ENCODE measurements at regions not wholly inside any gene's neighbourhood (a gene's known extent, or its start where the extent isn't known, plus 50 kb on each side); places are given as distances from the start of the nearest gene placed in this dataset.
"Not testable (repeated sequence)": the region's sequence is repeated elsewhere in the genome, so short reads cannot be mapped to it uniquely, and the experiment has no call there.

DNA sequence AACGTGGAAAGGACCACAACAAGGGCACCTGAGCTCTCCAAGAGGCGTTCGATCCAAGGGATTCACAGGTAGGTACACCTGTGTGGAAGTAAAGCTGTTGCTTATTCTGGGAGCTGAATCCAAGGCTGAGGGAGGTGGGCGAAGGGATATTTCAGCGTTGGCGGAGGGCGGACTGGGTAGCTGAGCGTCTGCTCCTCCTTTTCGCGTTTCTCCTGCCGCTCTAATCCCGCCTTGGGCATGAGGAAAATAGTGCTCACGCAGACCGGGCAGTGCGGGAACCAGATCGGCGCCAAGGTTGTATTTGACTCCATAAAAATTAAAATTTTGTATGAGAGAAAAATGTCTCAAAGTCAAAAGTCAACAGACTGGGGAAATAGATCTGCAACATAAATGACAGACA, 3966.2 kb upstream of the OR11H1 start:
- not testable (repeated sequence) for H3K36me3 ChIP-seq (ENCODE audit: control insufficient read depth in 1 of 2, insufficient read depth in 2 of 2, low read length in 2 of 2); H3K4me1 ChIP-seq (ENCODE audit: control insufficient read depth in 1 of 2, insufficient read depth in 2 of 2, low read length in 2 of 2); H3K4me3 ChIP-seq (ENCODE audit: low read depth in 1 of 2, low read length in 2 of 2); H3K9me3 ChIP-seq (ENCODE audit: control insufficient read depth in 1 of 2, low read length in 2 of 2); H3K27ac ChIP-seq (ENCODE audit: low read length); H3K27me3 ChIP-seq (ENCODE audit: low read depth, low read length)

DNA sequence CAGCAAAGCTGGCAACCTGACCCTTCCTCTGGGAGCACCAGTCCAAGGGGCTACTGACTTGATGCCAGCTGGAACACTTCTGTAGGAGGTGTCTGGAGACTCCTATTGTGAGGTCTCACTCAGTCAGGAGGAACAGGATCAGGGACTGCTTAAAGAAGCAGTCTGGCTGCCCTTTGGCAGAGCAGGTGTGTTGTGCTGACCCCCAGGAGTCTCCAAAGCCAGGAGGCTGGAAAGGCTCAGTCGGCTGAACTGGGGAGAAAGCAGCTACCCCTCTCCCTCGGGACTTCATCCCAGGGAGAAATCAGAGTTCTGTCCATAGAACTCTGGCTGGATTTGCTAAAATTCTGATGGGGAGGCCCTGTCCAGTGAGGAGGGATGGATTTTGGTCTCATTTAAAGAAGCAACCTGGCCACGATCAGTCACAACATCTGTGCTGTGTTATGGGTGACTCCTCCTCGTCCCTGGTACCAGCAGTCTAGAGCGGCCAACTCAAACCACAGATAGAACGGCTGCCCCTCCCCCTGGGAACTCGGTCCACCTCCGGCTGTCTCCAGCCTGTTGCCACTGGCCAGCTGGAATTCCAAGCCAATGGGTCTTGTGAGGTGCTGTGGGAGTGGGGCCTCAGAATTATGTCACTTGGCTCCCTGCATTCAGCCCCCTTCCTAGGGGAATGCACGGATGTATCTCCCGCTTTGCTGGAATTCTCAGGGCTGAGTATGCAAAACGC, 3959.0 kb upstream of the OR11H1 start:
- H3K4me3 ChIP-seq (ENCODE audit: low read depth in 1 of 2, low read length in 2 of 2); H3K4me1 ChIP-seq (ENCODE audit: control insufficient read depth in 1 of 2, insufficient read depth in 2 of 2, low read length in 2 of 2); H3K27me3 ChIP-seq (ENCODE audit: low read depth, low read length); H3K27ac ChIP-seq (ENCODE audit: low read length); H3K36me3 ChIP-seq (ENCODE audit: control insufficient read depth in 1 of 2, insufficient read depth in 2 of 2, low read length in 2 of 2): not testable (repeated sequence)
- H3K9me3 ChIP-seq (ENCODE audit: control insufficient read depth in 1 of 2, low read length in 2 of 2), result peaks cover 0 to 18% of the 10 kb centered on the region in 2 donors

DNA sequence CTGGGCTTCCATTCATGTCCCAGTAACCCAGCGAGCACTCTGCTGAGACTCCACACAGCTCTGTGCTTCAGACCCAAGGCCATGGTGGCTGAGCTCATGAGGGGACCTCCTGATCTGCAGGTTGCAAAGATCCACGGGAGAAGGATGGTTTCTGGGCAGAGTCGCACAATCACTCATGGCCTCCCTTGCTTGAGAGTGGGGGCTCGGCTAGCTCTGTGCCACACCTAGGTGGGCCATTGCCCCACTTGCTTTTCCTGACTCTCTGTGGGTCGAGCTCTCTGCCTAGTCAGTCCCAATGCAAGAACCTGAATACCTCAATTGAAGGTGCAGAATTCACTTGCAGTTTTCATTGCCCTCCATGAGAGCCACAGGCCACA, 3958.4 kb upstream of the OR11H1 start:
- peaks cover 0 to 23% of the 10 kb centered on the region in 2 donors for H3K9me3 ChIP-seq (ENCODE audit: control insufficient read depth in 1 of 2, low read length in 2 of 2)
- not testable (repeated sequence) for H3K36me3 ChIP-seq (ENCODE audit: control insufficient read depth in 1 of 2, insufficient read depth in 2 of 2, low read length in 2 of 2); H3K27ac ChIP-seq (ENCODE audit: low read length); H3K27me3 ChIP-seq (ENCODE audit: low read depth, low read length); H3K4me1 ChIP-seq (ENCODE audit: control insufficient read depth in 1 of 2, insufficient read depth in 2 of 2, low read length in 2 of 2); H3K4me3 ChIP-seq (ENCODE audit: low read depth in 1 of 2, low read length in 2 of 2)

DNA sequence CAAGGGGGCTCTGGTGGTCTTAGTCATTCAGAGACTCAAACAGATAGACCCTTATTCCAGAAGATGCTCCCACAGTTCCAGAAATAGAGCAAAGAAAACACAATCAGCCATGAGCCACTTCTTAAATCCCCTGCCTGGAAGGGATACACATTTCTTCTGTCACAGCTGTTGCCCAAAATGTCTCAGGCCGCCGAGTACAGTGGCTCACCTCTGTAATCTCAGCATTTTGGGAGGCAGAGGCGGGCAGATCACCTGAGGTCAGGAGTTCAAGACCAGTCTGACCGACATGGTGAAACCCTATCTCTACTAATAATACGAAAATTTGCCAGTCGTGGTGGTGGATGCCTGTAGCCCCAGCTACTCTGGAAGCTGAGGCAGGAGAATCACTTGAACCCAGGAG, 3954.8 kb upstream of the OR11H1 start:
- peaks cover 0 to 35% of the 10 kb centered on the region in 2 donors for H3K9me3 ChIP-seq (ENCODE audit: control insufficient read depth in 1 of 2, low read length in 2 of 2)
- not testable (repeated sequence) for H3K27ac ChIP-seq (ENCODE audit: low read length); H3K27me3 ChIP-seq (ENCODE audit: low read depth, low read length); H3K4me3 ChIP-seq (ENCODE audit: low read depth in 1 of 2, low read length in 2 of 2); H3K4me1 ChIP-seq (ENCODE audit: control insufficient read depth in 1 of 2, insufficient read depth in 2 of 2, low read length in 2 of 2); H3K36me3 ChIP-seq (ENCODE audit: control insufficient read depth in 1 of 2, insufficient read depth in 2 of 2, low read length in 2 of 2)

DNA sequence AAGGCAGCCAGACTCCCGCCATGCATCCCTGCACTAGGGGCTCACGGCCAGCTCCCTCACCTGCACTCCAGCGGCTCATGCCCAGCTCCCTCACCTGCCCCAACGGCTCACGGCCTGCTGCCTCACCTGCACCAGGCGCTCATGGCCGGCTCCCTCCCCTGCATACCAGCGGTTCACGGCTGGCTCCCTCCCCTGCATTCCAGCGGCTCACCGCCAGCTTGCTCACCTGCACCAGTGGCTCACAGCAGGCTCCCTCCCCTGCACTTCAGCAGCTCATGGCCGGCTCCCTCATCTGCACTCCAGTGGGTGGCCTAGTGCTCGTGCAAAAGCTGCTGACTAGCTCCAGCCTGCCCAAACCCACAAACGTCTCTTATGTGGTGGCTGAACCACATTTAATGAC, 3953.8 kb upstream of the OR11H1 start:
- H3K4me1 ChIP-seq (ENCODE audit: control insufficient read depth in 1 of 2, insufficient read depth in 2 of 2, low read length in 2 of 2); H3K4me3 ChIP-seq (ENCODE audit: low read depth in 1 of 2, low read length in 2 of 2); H3K27me3 ChIP-seq (ENCODE audit: low read depth, low read length); H3K36me3 ChIP-seq (ENCODE audit: control insufficient read depth in 1 of 2, insufficient read depth in 2 of 2, low read length in 2 of 2); H3K27ac ChIP-seq (ENCODE audit: low read length): not testable (repeated sequence)
- H3K9me3 ChIP-seq (ENCODE audit: control insufficient read depth in 1 of 2, low read length in 2 of 2), result peaks cover 0 to 38% of the 10 kb centered on the region in 2 donors

DNA sequence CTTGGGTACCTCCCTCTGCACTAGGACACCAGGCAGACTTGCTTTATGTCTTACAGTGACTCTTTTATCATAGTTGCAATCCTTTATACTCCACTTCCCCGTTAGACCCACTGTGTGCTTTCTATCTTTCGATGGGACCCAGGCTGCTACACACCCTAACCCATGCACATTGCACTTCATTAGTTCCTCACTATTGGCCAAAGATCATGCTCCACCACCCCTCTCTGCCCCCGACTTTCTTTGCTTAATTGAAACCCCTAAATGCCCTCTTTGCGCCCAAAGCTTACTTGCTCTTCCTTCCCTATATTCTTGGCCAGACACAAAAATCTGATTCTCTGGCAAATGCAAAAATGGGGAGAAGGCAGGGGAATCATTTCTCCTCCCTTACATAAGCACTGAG, 3953.3 kb upstream of the OR11H1 start:
- not testable (repeated sequence) for H3K27ac ChIP-seq (ENCODE audit: low read length); H3K36me3 ChIP-seq (ENCODE audit: control insufficient read depth in 1 of 2, insufficient read depth in 2 of 2, low read length in 2 of 2); H3K4me3 ChIP-seq (ENCODE audit: low read depth in 1 of 2, low read length in 2 of 2); H3K27me3 ChIP-seq (ENCODE audit: low read depth, low read length); H3K4me1 ChIP-seq (ENCODE audit: control insufficient read depth in 1 of 2, insufficient read depth in 2 of 2, low read length in 2 of 2)
- peaks cover 0 to 34% of the 10 kb centered on the region in 2 donors for H3K9me3 ChIP-seq (ENCODE audit: control insufficient read depth in 1 of 2, low read length in 2 of 2)

DNA sequence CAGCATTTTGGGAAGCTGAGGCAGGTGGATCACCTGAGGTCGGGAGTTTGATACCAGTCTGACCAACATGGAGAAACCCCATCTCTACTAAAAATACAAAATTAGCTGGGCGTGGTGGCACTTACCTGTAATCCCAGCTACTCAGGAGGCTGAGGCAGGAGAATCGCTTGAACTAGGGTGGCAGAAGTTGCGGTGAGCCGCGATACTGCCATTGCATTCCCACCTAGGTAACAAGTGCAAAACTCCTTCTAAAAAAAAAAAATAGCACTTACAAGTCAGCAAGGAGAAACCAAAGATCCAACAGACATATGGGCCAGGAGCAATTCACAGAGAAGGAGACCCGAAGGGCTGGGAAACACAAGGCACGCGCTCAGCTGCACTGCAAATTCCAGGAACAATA, 3951.3 kb upstream of the OR11H1 start:
- H3K4me3 ChIP-seq (ENCODE audit: low read depth in 1 of 2, low read length in 2 of 2); H3K27me3 ChIP-seq (ENCODE audit: low read depth, low read length); H3K4me1 ChIP-seq (ENCODE audit: control insufficient read depth in 1 of 2, insufficient read depth in 2 of 2, low read length in 2 of 2); H3K36me3 ChIP-seq (ENCODE audit: control insufficient read depth in 1 of 2, insufficient read depth in 2 of 2, low read length in 2 of 2); H3K27ac ChIP-seq (ENCODE audit: low read length): not testable (repeated sequence)
- H3K9me3 ChIP-seq (ENCODE audit: control insufficient read depth in 1 of 2, low read length in 2 of 2), result peaks cover 0 to 33% of the 10 kb centered on the region in 2 donors

DNA sequence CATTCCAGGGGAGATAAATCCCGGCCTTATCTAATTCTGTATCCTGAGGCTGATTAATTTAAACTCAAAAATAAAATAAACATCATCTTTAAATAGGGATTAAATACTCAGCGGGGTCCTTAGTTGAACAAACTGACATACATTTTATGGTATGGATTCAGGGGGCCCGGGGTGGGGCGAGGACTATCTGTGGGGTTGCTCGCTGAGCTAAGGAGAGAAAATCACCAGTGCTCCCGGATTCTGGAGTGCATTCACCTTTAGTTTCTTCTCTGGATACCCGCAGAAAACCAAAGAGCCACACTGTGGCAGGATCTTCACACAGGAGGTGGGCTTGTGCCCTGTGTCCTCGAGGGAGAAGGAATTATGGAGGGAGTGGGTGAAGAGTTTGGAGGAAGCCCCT, 3949.9 kb upstream of the OR11H1 start:
- H3K27me3 ChIP-seq (ENCODE audit: low read depth, low read length); H3K36me3 ChIP-seq (ENCODE audit: control insufficient read depth in 1 of 2, insufficient read depth in 2 of 2, low read length in 2 of 2); H3K4me1 ChIP-seq (ENCODE audit: control insufficient read depth in 1 of 2, insufficient read depth in 2 of 2, low read length in 2 of 2); H3K27ac ChIP-seq (ENCODE audit: low read length); H3K4me3 ChIP-seq (ENCODE audit: low read depth in 1 of 2, low read length in 2 of 2): not testable (repeated sequence)
- H3K9me3 ChIP-seq (ENCODE audit: control insufficient read depth in 1 of 2, low read length in 2 of 2), result peaks cover 0 to 33% of the 10 kb centered on the region in 2 donors

DNA sequence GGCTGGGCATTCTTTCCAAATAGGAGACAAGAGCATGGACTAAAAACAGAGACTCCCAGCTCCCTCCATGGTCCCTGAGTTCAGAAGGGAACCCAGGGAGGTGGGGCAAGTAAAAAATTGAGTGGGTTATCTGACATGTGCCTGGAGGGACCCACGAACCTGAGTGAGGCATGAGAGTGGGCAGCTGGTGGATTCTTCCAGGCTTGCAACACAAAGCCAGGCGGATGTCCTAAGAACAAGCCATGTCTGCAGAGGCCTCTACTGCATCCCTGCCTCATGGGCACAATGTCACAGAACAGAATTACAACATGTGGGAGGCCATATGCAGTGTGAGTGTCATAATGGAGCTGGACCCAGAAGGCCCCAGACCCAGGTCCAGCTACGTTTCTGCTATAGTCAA, 3949.4 kb upstream of the OR11H1 start:
- H3K4me1 ChIP-seq (ENCODE audit: control insufficient read depth in 1 of 2, insufficient read depth in 2 of 2, low read length in 2 of 2); H3K4me3 ChIP-seq (ENCODE audit: low read depth in 1 of 2, low read length in 2 of 2); H3K27me3 ChIP-seq (ENCODE audit: low read depth, low read length); H3K27ac ChIP-seq (ENCODE audit: low read length); H3K36me3 ChIP-seq (ENCODE audit: control insufficient read depth in 1 of 2, insufficient read depth in 2 of 2, low read length in 2 of 2): not testable (repeated sequence)
- H3K9me3 ChIP-seq (ENCODE audit: control insufficient read depth in 1 of 2, low read length in 2 of 2), result peaks cover 0 to 34% of the 10 kb centered on the region in 2 donors

DNA sequence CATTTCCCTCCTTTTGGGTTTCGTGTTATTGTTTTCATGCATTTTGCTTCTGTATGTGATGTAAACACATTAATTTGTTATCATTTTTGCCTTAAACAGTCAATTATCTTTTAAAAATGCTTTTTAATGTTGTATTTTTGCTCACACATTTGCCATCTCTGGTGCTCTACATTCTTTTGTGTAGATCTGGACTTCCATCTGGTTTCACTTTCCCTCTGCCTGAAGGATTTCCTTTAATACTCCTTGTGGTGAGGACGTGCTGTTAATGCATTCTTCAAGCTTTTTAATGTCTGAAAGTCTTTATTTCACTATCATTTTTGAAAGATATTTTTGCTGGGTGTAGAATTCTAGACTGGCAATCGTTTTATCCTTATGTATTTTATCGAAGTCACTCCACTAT, 3945.9 kb upstream of the OR11H1 start:
- peaks cover 0 to 16% of the 10 kb centered on the region in 2 donors for H3K9me3 ChIP-seq (ENCODE audit: control insufficient read depth in 1 of 2, low read length in 2 of 2)
- H3K4me3 ChIP-seq (ENCODE audit: low read depth in 1 of 2, low read length in 2 of 2); H3K27ac ChIP-seq (ENCODE audit: low read length); H3K36me3 ChIP-seq (ENCODE audit: control insufficient read depth in 1 of 2, insufficient read depth in 2 of 2, low read length in 2 of 2); H3K4me1 ChIP-seq (ENCODE audit: control insufficient read depth in 1 of 2, insufficient read depth in 2 of 2, low read length in 2 of 2); H3K27me3 ChIP-seq (ENCODE audit: low read depth, low read length): not testable (repeated sequence)

DNA sequence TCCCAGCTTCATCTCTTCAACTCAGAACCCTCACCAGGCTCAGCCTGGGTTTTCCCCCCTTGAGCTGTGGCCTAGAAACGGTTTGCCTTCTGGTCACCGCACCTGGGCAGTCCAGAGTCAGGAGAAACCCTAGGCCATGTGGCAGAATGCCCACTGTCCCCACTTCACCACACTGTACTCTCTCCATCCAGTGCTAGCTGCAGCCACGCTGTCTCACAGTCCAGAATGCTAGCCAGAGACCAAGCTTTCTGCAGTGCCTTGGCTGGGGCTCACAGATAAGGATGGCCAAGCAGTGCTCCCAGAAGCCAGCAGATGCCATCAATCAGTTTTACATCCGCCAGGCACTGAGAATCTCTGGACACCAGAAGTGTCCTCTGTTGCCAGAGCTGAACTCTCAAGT, 3943.8 kb upstream of the OR11H1 start:
- not testable (repeated sequence) for H3K4me3 ChIP-seq (ENCODE audit: low read depth in 1 of 2, low read length in 2 of 2); H3K4me1 ChIP-seq (ENCODE audit: control insufficient read depth in 1 of 2, insufficient read depth in 2 of 2, low read length in 2 of 2); H3K36me3 ChIP-seq (ENCODE audit: control insufficient read depth in 1 of 2, insufficient read depth in 2 of 2, low read length in 2 of 2); H3K27me3 ChIP-seq (ENCODE audit: low read depth, low read length); H3K27ac ChIP-seq (ENCODE audit: low read length)
- H3K9me3 ChIP-seq (ENCODE audit: control insufficient read depth in 1 of 2, low read length in 2 of 2), result peaks cover 0 to 11% of the 10 kb centered on the region in 2 donors

DNA sequence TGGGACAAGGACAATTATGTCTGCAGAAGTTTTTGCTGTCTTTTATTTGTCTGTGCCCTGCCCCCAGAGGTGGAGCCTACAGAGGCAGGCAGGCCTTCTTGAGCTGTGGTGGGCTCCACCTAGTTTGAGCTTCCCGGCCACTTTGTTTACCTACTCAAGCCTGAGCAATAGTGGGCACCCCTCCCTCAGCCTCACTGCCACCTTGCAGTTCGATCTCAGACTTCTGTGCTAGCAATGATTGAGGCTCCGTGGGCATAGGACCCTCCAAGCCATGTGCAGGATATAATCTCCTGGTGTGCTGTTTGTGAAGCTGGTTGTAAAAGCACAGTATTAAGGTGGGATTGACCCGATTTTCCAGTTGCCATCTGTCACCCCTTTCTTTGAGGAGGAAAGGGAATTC, 3933.4 kb upstream of the OR11H1 start:
- not testable (repeated sequence) for H3K36me3 ChIP-seq (ENCODE audit: control insufficient read depth in 1 of 2, insufficient read depth in 2 of 2, low read length in 2 of 2); H3K27me3 ChIP-seq (ENCODE audit: low read depth, low read length); H3K27ac ChIP-seq (ENCODE audit: low read length); H3K4me3 ChIP-seq (ENCODE audit: low read depth in 1 of 2, low read length in 2 of 2); H3K4me1 ChIP-seq (ENCODE audit: control insufficient read depth in 1 of 2, insufficient read depth in 2 of 2, low read length in 2 of 2); H3K9me3 ChIP-seq (ENCODE audit: control insufficient read depth in 1 of 2, low read length in 2 of 2)
